ENCODE measurements at regions not wholly inside any gene's neighbourhood (a gene's known extent, or its start where the extent isn't known, plus 50 kb on each side); places are given as distances from the start of the nearest gene placed in this dataset.

GRCh38 chr3:177349384-177349783 is 152.1 kb upstream of the TBL1XR1 start:
- TF ChIP-seq, protein P1, sequence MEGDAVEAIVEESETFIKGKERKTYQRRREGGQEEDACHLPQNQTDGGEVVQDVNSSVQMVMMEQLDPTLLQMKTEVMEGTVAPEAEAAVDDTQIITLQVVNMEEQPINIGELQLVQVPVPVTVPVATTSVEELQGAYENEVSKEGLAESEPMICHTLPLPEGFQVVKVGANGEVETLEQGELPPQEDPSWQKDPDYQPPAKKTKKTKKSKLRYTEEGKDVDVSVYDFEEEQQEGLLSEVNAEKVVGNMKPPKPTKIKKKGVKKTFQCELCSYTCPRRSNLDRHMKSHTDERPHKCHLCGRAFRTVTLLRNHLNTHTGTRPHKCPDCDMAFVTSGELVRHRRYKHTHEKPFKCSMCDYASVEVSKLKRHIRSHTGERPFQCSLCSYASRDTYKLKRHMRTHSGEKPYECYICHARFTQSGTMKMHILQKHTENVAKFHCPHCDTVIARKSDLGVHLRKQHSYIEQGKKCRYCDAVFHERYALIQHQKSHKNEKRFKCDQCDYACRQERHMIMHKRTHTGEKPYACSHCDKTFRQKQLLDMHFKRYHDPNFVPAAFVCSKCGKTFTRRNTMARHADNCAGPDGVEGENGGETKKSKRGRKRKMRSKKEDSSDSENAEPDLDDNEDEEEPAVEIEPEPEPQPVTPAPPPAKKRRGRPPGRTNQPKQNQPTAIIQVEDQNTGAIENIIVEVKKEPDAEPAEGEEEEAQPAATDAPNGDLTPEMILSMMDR (IDR thresholded peaks at IDR 0.05), result no peak
- TF ChIP-seq POLR2AphosphoS5 (IDR thresholded peaks at IDR 0.05) (no peak), POLR2A (IDR thresholded peaks at IDR 0.05) (no peak), EP300 (IDR thresholded peaks at IDR 0.05) (no peak)
